Endothelial cell of umbilical vein (primary cell): ENCODE measurements at regions not wholly inside any gene's neighbourhood (a gene's known extent, or its start where the extent isn't known, plus 50 kb on each side); places are given as distances from the start of the nearest gene placed in this dataset.

Experiments used
- BruUV-seq: library from RNA; stranded (reverse); fragments of 400-500 nt; replicated peaks from 2 replicates; lab custom pipeline; 2021; lab: Mats Ljungman, UMichigan
- CTCF ChIA-PET: fragments of 300-600, 350-600 bp; sonication (Branson Sonifier 250); formaldehyde crosslinking; loops from one replicate; lab custom pipeline; 2021; ENCODE audit warnings: antibody characterized with exemption, inconsistent platforms; lab: Charles Lee
- POLR2A ChIA-PET: fragments of 300-600, 350-600 bp; sonication (Branson Sonifier 250); formaldehyde crosslinking; loops from one replicate; lab custom pipeline; 2021; ENCODE audit warnings: antibody characterized with exemption, inconsistent platforms; lab: Charles Lee
- DNase-seq: peaks from one replicate; pipeline ENCODE4 v3.0.0-alpha.2; 2011; ENCODE audit warnings: low read depth, low spot score
- FAIRE-seq: peaks from 2 replicates; lab custom pipeline; 2011; peaks lifted over from hg19 to GRCh38; lab: Jason Lieb, UNC
- H2AFZ ChIP-seq: 2 replicates; pipeline ENCODE4 v1.6.0; 2012; ENCODE audit warnings: low read depth, low read length, control low read depth, inconsistent platforms
- H3K27ac ChIP-seq: 2 replicates; pipeline ENCODE4 v1.5.1; 2011; ENCODE audit warnings: low read depth, mild to moderate bottlenecking, control low read depth, low read length, moderate library complexity; ENCODE audit not compliant: insufficient read depth
- H3K27me3 ChIP-seq, 2 experiments: 2 replicates each; pipeline versions ENCODE4 v1.6.0 to v1.6.1; 2011; ENCODE audit warnings: low read length in 2 of 2, mixed read lengths in 1 of 2; ENCODE audit not compliant: control insufficient read depth in 2 of 2, insufficient read depth in 2 of 2
- H3K36me3 ChIP-seq, 2 experiments: 2 replicates in 1 of 2; 3 replicates in 1 of 2; pipeline ENCODE4 v1.5.1; 2011; ENCODE audit warnings: low read length in 2 of 2, mild to moderate bottlenecking in 1 of 2, moderate library complexity in 1 of 2; ENCODE audit not compliant: control insufficient read depth in 2 of 2, insufficient read depth in 2 of 2; ENCODE audit errors: extremely low read depth in 1 of 2
- H3K4me1 ChIP-seq: 3 replicates; pipeline ENCODE4 v1.5.1; 2011; ENCODE audit warnings: mild to moderate bottlenecking, low read length; ENCODE audit not compliant: control insufficient read depth, insufficient read depth; ENCODE audit errors: extremely low read depth
- H3K4me2 ChIP-seq: 2 replicates; pipeline ENCODE4 v1.6.1; 2011; ENCODE audit warnings: low read length, control low read depth, mixed read lengths; ENCODE audit not compliant: insufficient read depth
- H3K4me3 ChIP-seq, 3 experiments: fragments of 200-600 bp in 1 of 3; sonication (generic), shearing (Covaris generic) in 1 of 3; replicated peaks in 1 of 3; 2 replicates each; pipeline ENCODE4 v1.5.1; 2011 to 2016; ENCODE audit warnings: control low read depth in 3 of 3, low read length in 3 of 3, mild to moderate bottlenecking in 2 of 3, inconsistent platforms in 1 of 3, low read depth in 1 of 3, moderate library complexity in 1 of 3; ENCODE audit not compliant: insufficient read depth in 1 of 3
- H3K79me2 ChIP-seq: 2 replicates; pipeline ENCODE4 v1.6.0; 2012; ENCODE audit warnings: low read length, inconsistent platforms; ENCODE audit not compliant: control insufficient read depth, insufficient read depth
- H3K9ac ChIP-seq: replicated peaks from 2 replicates; pipeline ENCODE3; 2011; ENCODE audit warnings: low read length, control low read depth; ENCODE audit not compliant: insufficient read depth; ENCODE audit errors: extremely low read depth
- H3K9me1 ChIP-seq: replicated peaks from 3 replicates; pipeline ENCODE4 v1.6.0; 2011; ENCODE audit warnings: mild to moderate bottlenecking, low read length; ENCODE audit not compliant: control insufficient read depth, insufficient read depth; ENCODE audit errors: extremely low read depth
- H3K9me3 ChIP-seq: replicated peaks from 2 replicates; pipeline ENCODE4 v1.5.1; 2012; ENCODE audit warnings: low read length, inconsistent platforms; ENCODE audit not compliant: control insufficient read depth, insufficient read depth
- H4K20me1 ChIP-seq: replicated peaks from 2 replicates; pipeline ENCODE3; 2011; ENCODE audit warnings: mild to moderate bottlenecking, low read length; ENCODE audit not compliant: control insufficient read depth, insufficient read depth; ENCODE audit errors: extremely low read depth
- CTCF ChIP-seq, 2 donors: IDR thresholded peaks; 1 replicate in 1 of 2; 2 replicates in 1 of 2; pipeline ENCODE4 v1.5.1; 2011; ENCODE audit warnings: low read length in 2 of 2, mild to moderate bottlenecking in 2 of 2, moderate library complexity in 2 of 2, control low read depth in 1 of 2, inconsistent platforms in 1 of 2, low read depth in 1 of 2; ENCODE audit not compliant: insufficient read depth in 1 of 2; ENCODE audit errors: extremely low read depth in 1 of 2
- MAX ChIP-seq: IDR thresholded peaks from 2 replicates; pipeline ENCODE4 v1.6.1; 2011; ENCODE audit not compliant: insufficient read depth, insufficient read length
- MYC ChIP-seq: IDR thresholded peaks from one replicate; pipeline ENCODE4 v1.6.1; 2011; ENCODE audit warnings: mild to moderate bottlenecking, low read depth, low read length
- dilution Hi-C: fragments of 300-500 bp; cut with MboI; formaldehyde crosslinking; loops from one replicate; pipeline ENCODE4 v1.15.0; 2019; ENCODE audit warnings: low sequenced_read_pairs; ENCODE audit not compliant: extremely low pct_ligation_motif_present
- intact Hi-C: fragments of 100-400 bp; cut with micrococcal nuclease; formaldehyde crosslinking; loops from one replicate; pipeline ENCODE4 v1.10.0; 2022

DNA sequence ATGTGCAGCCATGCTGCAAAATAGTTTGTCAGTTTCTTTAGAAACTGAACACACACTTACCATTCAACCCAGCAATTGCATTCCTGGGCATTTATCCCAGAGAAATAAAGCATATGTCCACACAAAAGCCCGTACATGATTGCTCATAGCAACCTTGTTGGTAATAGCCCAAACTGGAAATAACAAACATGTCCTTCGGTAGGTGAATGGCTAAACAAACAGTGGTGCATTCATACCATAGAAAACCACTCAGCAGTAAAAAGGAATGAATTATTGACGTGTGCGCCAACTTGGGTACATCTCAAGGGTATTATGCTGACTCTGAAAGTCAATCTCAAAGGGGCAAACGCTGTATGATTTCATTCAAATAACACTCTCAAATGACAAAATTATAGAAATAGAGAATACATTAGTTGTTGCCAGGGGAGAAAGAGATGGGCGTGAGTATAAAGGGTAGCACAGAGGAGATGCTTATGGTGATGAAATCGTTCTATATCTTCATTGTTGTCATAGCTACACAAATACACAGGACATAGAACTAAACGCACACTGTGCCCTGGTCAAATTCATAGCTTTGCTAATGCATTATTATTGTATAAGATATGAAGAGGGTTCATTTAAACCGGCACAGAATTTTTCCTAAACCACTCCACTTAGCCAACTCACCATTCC lies 58.2 kb downstream of the DRD1 start:
- no peak for FAIRE-seq
- intact Hi-C loops, result no loop called here

More for the DNA sequence above, 58.2 kb downstream of the DRD1 start:
- Histone ChIP-seq H2AFZ (no peak overlapping the region), H3K4me1 (no peaks in the 10 kb centered on the region), H3K27me3 (no peaks in the 10 kb centered on the region), H3K4me3 (no peak overlapping the region), H3K9me1 (no peaks in the 10 kb centered on the region), H3K9ac (no peak overlapping the region), H3K36me3 (no peaks in the 10 kb centered on the region), H4K20me1 (no peaks in the 10 kb centered on the region), H3K4me2 (no peak overlapping the region), H3K79me2 (no peaks in the 10 kb centered on the region), H3K27ac (no peak overlapping the region), H3K9me3 (peaks cover 1% of the 10 kb centered on the region)
- ChIA-PET CTCF (no interaction called here), POLR2A (no interaction called here)
- TF ChIP-seq MAX (no peak), CTCF (IDR thresholded peaks at IDR 0.05; ENCODE audit: extremely low read depth in 1 of 2, insufficient read depth in 1 of 2, low read depth in 1 of 2, low read length in 2 of 2) (no peak), MYC (no peak)
- dilution Hi-C loops, result no loop called here
- no TSS peak for BruUV-seq
- DNase-seq, result no peak
